H1 (cell line): ENCODE measurements at regions not wholly inside any gene's neighbourhood (a gene's known extent, or its start where the extent isn't known, plus 50 kb on each side); places are given as distances from the start of the nearest gene placed in this dataset.

Experiments
- CTCF ChIA-PET: fragments of 300-600 bp; sonication (Branson Sonifier 250); formaldehyde crosslinking; loops from one replicate; lab custom pipeline; 2021; ENCODE audit not compliant: partially characterized antibody; lab: Charles Lee
- POLR2A ChIA-PET: fragments of 300-600 bp; sonication (Branson Sonifier 250); formaldehyde crosslinking; loops from one replicate; lab custom pipeline; 2021; ENCODE audit warnings: inconsistent platforms; ENCODE audit not compliant: partially characterized antibody; lab: Charles Lee
- DNase-seq, 2 experiments: peaks; one replicate each; pipeline versions ENCODE4 v3.0.0 to v3.0.0-alpha.2; 2010 to 2022; ENCODE audit warnings: low spot score in 2 of 2, low read depth in 1 of 2, mixed read lengths in 1 of 2
- FAIRE-seq: peaks from 2 replicates; lab custom pipeline; 2011; peaks lifted over from hg19 to GRCh38; lab: Jason Lieb, UNC
- H2AFZ ChIP-seq: 2 replicates; pipeline ENCODE4 v1.8.1; 2012; ENCODE audit warnings: low read length, inconsistent platforms
- H2AK5ac ChIP-seq: 2 replicates; pipeline ENCODE4 v1.6.1; 2013; ENCODE audit warnings: low read depth, low read length
- H2BK120ac ChIP-seq: replicated peaks from 2 replicates; pipeline ENCODE3; 2013; ENCODE audit warnings: low read depth, low read length, inconsistent platforms
- H2BK12ac ChIP-seq: 2 replicates; pipeline ENCODE4 v1.6.1; 2013; ENCODE audit warnings: low read depth, low read length
- H2BK15ac ChIP-seq: 2 replicates; pipeline ENCODE4 v1.6.1; 2013; ENCODE audit warnings: low read length
- H2BK20ac ChIP-seq: 2 replicates; pipeline ENCODE4 v1.6.1; 2013; ENCODE audit warnings: low read length
- H2BK5ac ChIP-seq: 2 replicates; pipeline ENCODE4 v1.6.1; 2013; ENCODE audit warnings: low read depth, low read length
- H3K14ac ChIP-seq: 2 replicates; pipeline ENCODE4 v1.6.1; 2013; ENCODE audit warnings: inconsistent platforms; ENCODE audit not compliant: insufficient read length
- H3K18ac ChIP-seq: 2 replicates; pipeline ENCODE4 v1.6.1; 2013; ENCODE audit warnings: low read length; ENCODE audit errors: extremely low read depth
- H3K23ac ChIP-seq: 2 replicates; pipeline ENCODE4 v1.6.1; 2013; ENCODE audit warnings: inconsistent platforms; ENCODE audit not compliant: insufficient read length
- H3K23me2 ChIP-seq: 2 replicates; pipeline ENCODE4 v1.6.1; 2013; ENCODE audit warnings: low read depth, low read length
- H3K27ac ChIP-seq: 2 replicates; pipeline ENCODE4 v1.6.1; 2011; ENCODE audit warnings: low read depth, low read length, inconsistent platforms
- H3K27me3 ChIP-seq, 4 experiments: replicated peaks in 1 of 4; 1 replicate in 1 of 4; 2 replicates in 3 of 4; pipeline versions ENCODE4 v1.6.1 to v1.8.1; 2011 to 2013; ENCODE audit warnings: low read length in 3 of 4, mild to moderate bottlenecking in 3 of 4, inconsistent platforms in 2 of 4, mixed read lengths in 2 of 4, moderate library complexity in 1 of 4; ENCODE audit not compliant: control insufficient read depth in 3 of 4, insufficient read depth in 3 of 4; ENCODE audit errors: extremely low read depth in 1 of 4
- H3K36me3 ChIP-seq, 4 experiments: 2 replicates each; pipeline versions ENCODE4 v1.6.1 to v1.8.1; 2011 to 2013; ENCODE audit warnings: mild to moderate bottlenecking in 4 of 4, low read length in 3 of 4, moderate library complexity in 2 of 4, control low read depth in 1 of 4, inconsistent platforms in 1 of 4; ENCODE audit not compliant: insufficient read depth in 4 of 4, control insufficient read depth in 2 of 4
- H3K4ac ChIP-seq: replicated peaks from 2 replicates; pipeline ENCODE3; 2013; ENCODE audit warnings: low read length, low read depth, mixed read lengths, inconsistent platforms; ENCODE audit not compliant: insufficient read length
- H3K4me1 ChIP-seq, 4 experiments: replicated peaks in 1 of 4; 1 replicate in 1 of 4; 2 replicates in 3 of 4; pipeline versions ENCODE4 v1.6.1 to v1.8.1; 2011 to 2013; ENCODE audit warnings: low read length in 3 of 4, inconsistent platforms in 2 of 4, mixed read lengths in 1 of 4; ENCODE audit not compliant: insufficient read depth in 4 of 4, control insufficient read depth in 3 of 4
- H3K4me2 ChIP-seq, 2 experiments: 2 replicates each; pipeline versions ENCODE4 v1.6.1 to v1.8.1; 2011 to 2013; ENCODE audit warnings: low read depth in 2 of 2, low read length in 2 of 2, control low read depth in 1 of 2, inconsistent platforms in 1 of 2, mild to moderate bottlenecking in 1 of 2; ENCODE audit not compliant: insufficient read depth in 1 of 2
- H3K4me3 ChIP-seq, 4 experiments: fragments of 200-600, 300-600 bp in 1 of 4; sonication (generic), shearing (Covaris generic), sonication (Bioruptor Twin) in 1 of 4; 2 replicates each; pipeline versions ENCODE4 v1.5.1 to v1.8.1; 2011 to 2016; ENCODE audit warnings: low read length in 4 of 4, low read depth in 3 of 4, control low read depth in 2 of 4, inconsistent platforms in 2 of 4, mild to moderate bottlenecking in 2 of 4, mixed read lengths in 1 of 4, moderate library complexity in 1 of 4; ENCODE audit not compliant: insufficient read depth in 2 of 4; ENCODE audit errors: extremely low read depth in 1 of 4
- H3K56ac ChIP-seq: replicated peaks from 2 replicates; pipeline ENCODE3; 2013; ENCODE audit warnings: low read depth, mild to moderate bottlenecking, mixed read lengths, low read length, inconsistent platforms; ENCODE audit not compliant: insufficient read length
- H3K79me1 ChIP-seq: 2 replicates; pipeline ENCODE4 v1.6.1; 2013; ENCODE audit warnings: low read depth, low read length, control low read depth
- H3K79me2 ChIP-seq, 2 experiments: 2 replicates each; pipeline versions ENCODE4 v1.6.1 to v1.8.1; 2012 to 2013; ENCODE audit warnings: low read length in 2 of 2, mild to moderate bottlenecking in 2 of 2, inconsistent platforms in 1 of 2; ENCODE audit not compliant: insufficient read depth in 2 of 2, control insufficient read depth in 1 of 2
- H3K9ac ChIP-seq, 4 experiments: replicated peaks in 1 of 4; 1 replicate in 1 of 4; 2 replicates in 3 of 4; pipeline versions ENCODE4 v1.6.1 to v1.8.1; 2011 to 2013; ENCODE audit warnings: low read depth in 3 of 4, low read length in 3 of 4, control low read depth in 2 of 4, mild to moderate bottlenecking in 2 of 4, moderate library complexity in 2 of 4, inconsistent platforms in 1 of 4; ENCODE audit errors: extremely low read depth in 1 of 4
- H3K9me3 ChIP-seq, 2 experiments: 2 replicates each; pipeline versions ENCODE4 v1.6.1 to v1.8.1; 2012 to 2013; ENCODE audit warnings: mild to moderate bottlenecking in 2 of 2, moderate library complexity in 2 of 2, control low read depth in 1 of 2, inconsistent platforms in 1 of 2, low read depth in 1 of 2, low read length in 1 of 2, mixed read lengths in 1 of 2; ENCODE audit not compliant: insufficient read depth in 2 of 2
- H4K20me1 ChIP-seq, 2 experiments: replicated peaks in 1 of 2; 2 replicates each; pipeline versions ENCODE3 to v1.8.1; 2011 to 2013; ENCODE audit warnings: inconsistent platforms in 2 of 2, low read length in 2 of 2, mild to moderate bottlenecking in 1 of 2; ENCODE audit not compliant: insufficient read depth in 2 of 2, control insufficient read depth in 1 of 2
- H4K5ac ChIP-seq: 2 replicates; pipeline ENCODE4 v1.6.1; 2013; ENCODE audit warnings: low read length, low read depth, mixed read lengths, inconsistent platforms; ENCODE audit not compliant: insufficient read length
- H4K8ac ChIP-seq: 2 replicates; pipeline ENCODE4 v1.8.0; 2013; ENCODE audit warnings: mild to moderate bottlenecking, moderate library complexity, low read length, inconsistent platforms; ENCODE audit not compliant: insufficient read depth; ENCODE audit errors: extremely low read depth
- H4K91ac ChIP-seq: replicated peaks from 2 replicates; pipeline ENCODE3; 2013; ENCODE audit warnings: low read length, mixed read lengths, inconsistent platforms; ENCODE audit not compliant: insufficient read length
- CHD1 ChIP-seq: IDR thresholded peaks from 2 replicates; pipeline ENCODE4 v1.6.1; 2012; ENCODE audit warnings: low read depth, low read length, improper control_type of control experiment
- CREB1 ChIP-seq: IDR thresholded peaks from 2 replicates; pipeline ENCODE4 v1.6.1; 2012; ENCODE audit warnings: inconsistent platforms
- FOSL1 ChIP-seq: IDR thresholded peaks from 2 replicates; pipeline ENCODE4 v1.6.1; 2011; ENCODE audit warnings: mild to moderate bottlenecking, low read depth, low read length, moderate library complexity; ENCODE audit not compliant: insufficient read depth
- MAX ChIP-seq: IDR thresholded peaks from 2 replicates; pipeline ENCODE4 v1.6.1; 2012; ENCODE audit warnings: inconsistent platforms
- POLR2A ChIP-seq, 2 experiments: IDR thresholded peaks; 1 replicate in 1 of 2; 2 replicates in 1 of 2; pipeline ENCODE4 v1.6.1; 2011; ENCODE audit warnings: low read depth in 2 of 2, low read length in 2 of 2, mild to moderate bottlenecking in 2 of 2; ENCODE audit errors: control extremely low read depth in 1 of 2
- POU5F1 ChIP-seq: IDR thresholded peaks from 2 replicates; pipeline ENCODE4 v1.6.1; 2011; ENCODE audit warnings: low read depth, mild to moderate bottlenecking, low read length, moderate library complexity
- RBBP5 ChIP-seq: IDR thresholded peaks from 2 replicates; pipeline ENCODE4 v1.7.1; 2012; ENCODE audit warnings: low read depth, mild to moderate bottlenecking, inconsistent platforms, low read length, moderate library complexity, borderline replicate concordance
- SAP30 ChIP-seq: fragments of 300-600 bp; sonication (generic); IDR thresholded peaks from 2 replicates; pipeline ENCODE4 v1.7.1; 2012; ENCODE audit warnings: low read length, moderate library complexity, mild to moderate bottlenecking, inconsistent platforms; ENCODE audit not compliant: insufficient read depth, insufficient replicate concordance
- SIX5 ChIP-seq: IDR thresholded peaks from 2 replicates; pipeline ENCODE4 v1.6.1; 2011; ENCODE audit warnings: mild to moderate bottlenecking, low read depth, low read length
- SP1 ChIP-seq: IDR thresholded peaks from 2 replicates; pipeline ENCODE4 v1.6.1; 2011; ENCODE audit warnings: low read depth, low read length
- TAF7 ChIP-seq: optimal IDR thresholded peaks from 2 replicates; pipeline ENCODE3; 2011; ENCODE audit warnings: low read depth, mild to moderate bottlenecking, inconsistent platforms, low read length, moderate library complexity, borderline replicate concordance
- TBP ChIP-seq: IDR thresholded peaks from 2 replicates; pipeline ENCODE4 v1.6.1; 2011; ENCODE audit warnings: low read depth, low read length, improper control_type of control experiment
- TEAD4 ChIP-seq: IDR thresholded peaks from 2 replicates; pipeline ENCODE4 v1.6.1; 2012; ENCODE audit warnings: low read depth, low read length, inconsistent platforms, mixed read lengths
- USF2 ChIP-seq: IDR thresholded peaks from 2 replicates; pipeline ENCODE4 v1.6.1; 2011; ENCODE audit warnings: low read length, improper control_type of control experiment
- WGBS, 2 experiments: shearing (Covaris generic) in 1 of 2; methylation state at CpG; one replicate each; pipeline versions ENCODE4 v1.1.6 to v1.1.7; 2013 to 2015; ENCODE audit warnings: low lambda C conversion rate in 2 of 2, mixed read lengths in 2 of 2, inconsistent platforms in 1 of 2, low coverage in 1 of 2, missing lambda C conversion rate in 1 of 2; ENCODE audit not compliant: insufficient replicate concordance in 2 of 2, insufficient coverage in 1 of 2, insufficient read length in 1 of 2; ENCODE audit errors: extremely low coverage in 1 of 2, missing lambda C conversion rate in 1 of 2; 5-methylcytosine and 5-hydroxymethylcytosine counted together

GRCh38 chr6:227812-228338, 64.4 kb upstream of the DUSP22 start:
- no peak overlapping the region for H3K18ac ChIP-seq
- no peak overlapping the region for H3K23ac ChIP-seq
- peaks cover 0 to 5% (median 3%) of the 10 kb centered on the region in 4 experiments; a peak in 5 of 7 replicates for H3K4me1 ChIP-seq
- H2BK20ac ChIP-seq: no peak overlapping the region
- no peak overlapping the region for H3K4me3 ChIP-seq
- H2BK15ac ChIP-seq: no peak overlapping the region
- no peaks in the 10 kb centered on the region for H3K36me3 ChIP-seq
- H2BK5ac ChIP-seq: no peak overlapping the region
- no peak for TF ChIP-seq POLR2A (IDR thresholded peaks at IDR 0.05; ENCODE audit: control extremely low read depth in 1 of 2, low read depth in 2 of 2, low read length in 2 of 2)
- no peak for TF ChIP-seq TAF7
- TF ChIP-seq CREB1: no peak
- TF ChIP-seq TEAD4: no peak
- TF ChIP-seq CHD1: no peak
- TF ChIP-seq RBBP5: no peak
- no peak for TF ChIP-seq MAX
- no peak for TF ChIP-seq SP1
- TF ChIP-seq SIX5: no peak
- TF ChIP-seq TBP: no peak
- TF ChIP-seq POU5F1: no peak
- no peak for TF ChIP-seq SAP30
- TF ChIP-seq USF2: no peak
- TF ChIP-seq FOSL1: no peak
- no peak overlapping the region for H4K5ac ChIP-seq
- H3K4ac ChIP-seq: no peak overlapping the region
- H2AK5ac ChIP-seq: no peak overlapping the region
- no peak overlapping the region for H4K91ac ChIP-seq
- no peak for DNase-seq
- ChIA-PET CTCF (interaction anchor here (1.1 to 3.4 kb wide), 4 partner anchors 12 to 181 kb away, joined by 3 to 29 read pairs (median 8); no protein-coding TSS in a partner anchor), POLR2A (no interaction called here)
- no peak overlapping the region for H2BK12ac ChIP-seq
- no peaks in the 10 kb centered on the region for H4K20me1 ChIP-seq
- FAIRE-seq: no peak
- H3K27ac ChIP-seq: no peak overlapping the region
- H3K27me3 ChIP-seq: no peaks in the 10 kb centered on the region
- 89% methylated on average over 9 of the region's 9 CpGs; no CpG with 5 or more reads in 1 of the 2 experiments for WGBS, 2 experiments
- H3K9me3 ChIP-seq: peaks cover 4 to 5% of the 10 kb centered on the region in 2 experiments; a peak in 2 of 4 replicates
- H2BK120ac ChIP-seq: no peak overlapping the region
- H4K8ac ChIP-seq: no peak overlapping the region
- H3K23me2 ChIP-seq: no peaks in the 10 kb centered on the region
- no peak overlapping the region for H3K9ac ChIP-seq
- H3K14ac ChIP-seq: no peak overlapping the region
- no peaks in the 10 kb centered on the region for H3K79me1 ChIP-seq
- H3K79me2 ChIP-seq: no peaks in the 10 kb centered on the region
- no peak overlapping the region for H3K4me2 ChIP-seq
- H2AFZ ChIP-seq: 0 out of 2 replicates have a peak overlapping the region, but pooled peaks have one; percentile 19
- H3K56ac ChIP-seq: no peak overlapping the region
